Osteoblast (primary cell): ENCODE measurements at regions not wholly inside any gene's neighbourhood (a gene's known extent, or its start where the extent isn't known, plus 50 kb on each side); places are given as distances from the start of the nearest gene placed in this dataset.

ENCODE experiments used
- DNase-seq: peaks from one replicate; pipeline ENCODE4 v3.0.0; 2011; ENCODE audit warnings: low spot score, mixed read lengths; ENCODE audit not compliant: insufficient read length; ENCODE audit errors: missing footprints
- H2AFZ ChIP-seq: 2 replicates; pipeline ENCODE4 v1.6.0; 2011; ENCODE audit warnings: mild to moderate bottlenecking, low read length
- H3K27ac ChIP-seq: 2 replicates; pipeline ENCODE4 v1.5.1; 2011; ENCODE audit warnings: mild to moderate bottlenecking, low read depth, low read length, moderate library complexity
- H3K27me3 ChIP-seq: 2 replicates; pipeline ENCODE4 v1.6.0; 2012; ENCODE audit warnings: mild to moderate bottlenecking, control low read depth, inconsistent platforms, low read length, moderate library complexity; ENCODE audit not compliant: insufficient read depth
- H3K36me3 ChIP-seq: 2 replicates; pipeline ENCODE4 v1.5.1; 2011; ENCODE audit warnings: mild to moderate bottlenecking, low read length, control low read depth, moderate library complexity; ENCODE audit not compliant: insufficient read depth
- H3K4me1 ChIP-seq: 2 replicates; pipeline ENCODE4 v1.5.1; 2011; ENCODE audit warnings: mild to moderate bottlenecking, low read length, control low read depth, moderate library complexity; ENCODE audit not compliant: insufficient read depth
- H3K4me2 ChIP-seq: 2 replicates; pipeline ENCODE4 v1.6.0; 2011; ENCODE audit warnings: mild to moderate bottlenecking, low read length; ENCODE audit not compliant: insufficient read depth
- H3K4me3 ChIP-seq: fragments of 200-600 bp; sonication (generic); 3 replicates; pipeline ENCODE4 v1.5.1; 2012; ENCODE audit warnings: mild to moderate bottlenecking, low read length, inconsistent platforms; ENCODE audit not compliant: insufficient read depth
- H3K79me2 ChIP-seq: 2 replicates; pipeline ENCODE4 v1.6.0; 2012; ENCODE audit warnings: mild to moderate bottlenecking, low read length, control low read depth, inconsistent platforms; ENCODE audit not compliant: insufficient read depth
- H3K9me3 ChIP-seq: 2 replicates; pipeline ENCODE4 v1.5.1; 2011; ENCODE audit warnings: low read depth, low read length, control low read depth
- H4K20me1 ChIP-seq: 2 replicates; pipeline ENCODE4 v1.6.0; 2012; ENCODE audit warnings: mild to moderate bottlenecking, low read length, control low read depth; ENCODE audit not compliant: insufficient read depth
- TF ChIP-seq, protein P1 (sequence below): IDR thresholded peaks from 2 replicates; pipeline ENCODE4 v1.5.1; 2011; ENCODE audit warnings: mild to moderate bottlenecking, low read depth, low read length, moderate library complexity; ENCODE audit errors: extremely low read depth

GRCh38 chr2:144605231-144605840 is 85.4 kb upstream of the ZEB2 start:
- H3K36me3 ChIP-seq, result no peaks in the 10 kb centered on the region
- no peaks in the 10 kb centered on the region for H3K27me3 ChIP-seq
- no peak overlapping the region for H3K27ac ChIP-seq
- no peak overlapping the region for H3K4me2 ChIP-seq
- H4K20me1 ChIP-seq, result no peaks in the 10 kb centered on the region
- H3K9me3 ChIP-seq, result no peaks in the 10 kb centered on the region
- DNase-seq, result no peak
- H3K79me2 ChIP-seq, result no peaks in the 10 kb centered on the region
- peaks cover 3% of the 10 kb centered on the region for H3K4me1 ChIP-seq
- no peak overlapping the region for H2AFZ ChIP-seq
- TF ChIP-seq, protein P1, sequence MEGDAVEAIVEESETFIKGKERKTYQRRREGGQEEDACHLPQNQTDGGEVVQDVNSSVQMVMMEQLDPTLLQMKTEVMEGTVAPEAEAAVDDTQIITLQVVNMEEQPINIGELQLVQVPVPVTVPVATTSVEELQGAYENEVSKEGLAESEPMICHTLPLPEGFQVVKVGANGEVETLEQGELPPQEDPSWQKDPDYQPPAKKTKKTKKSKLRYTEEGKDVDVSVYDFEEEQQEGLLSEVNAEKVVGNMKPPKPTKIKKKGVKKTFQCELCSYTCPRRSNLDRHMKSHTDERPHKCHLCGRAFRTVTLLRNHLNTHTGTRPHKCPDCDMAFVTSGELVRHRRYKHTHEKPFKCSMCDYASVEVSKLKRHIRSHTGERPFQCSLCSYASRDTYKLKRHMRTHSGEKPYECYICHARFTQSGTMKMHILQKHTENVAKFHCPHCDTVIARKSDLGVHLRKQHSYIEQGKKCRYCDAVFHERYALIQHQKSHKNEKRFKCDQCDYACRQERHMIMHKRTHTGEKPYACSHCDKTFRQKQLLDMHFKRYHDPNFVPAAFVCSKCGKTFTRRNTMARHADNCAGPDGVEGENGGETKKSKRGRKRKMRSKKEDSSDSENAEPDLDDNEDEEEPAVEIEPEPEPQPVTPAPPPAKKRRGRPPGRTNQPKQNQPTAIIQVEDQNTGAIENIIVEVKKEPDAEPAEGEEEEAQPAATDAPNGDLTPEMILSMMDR, result no peak
- H3K4me3 ChIP-seq, result no peak overlapping the region

DNA sequence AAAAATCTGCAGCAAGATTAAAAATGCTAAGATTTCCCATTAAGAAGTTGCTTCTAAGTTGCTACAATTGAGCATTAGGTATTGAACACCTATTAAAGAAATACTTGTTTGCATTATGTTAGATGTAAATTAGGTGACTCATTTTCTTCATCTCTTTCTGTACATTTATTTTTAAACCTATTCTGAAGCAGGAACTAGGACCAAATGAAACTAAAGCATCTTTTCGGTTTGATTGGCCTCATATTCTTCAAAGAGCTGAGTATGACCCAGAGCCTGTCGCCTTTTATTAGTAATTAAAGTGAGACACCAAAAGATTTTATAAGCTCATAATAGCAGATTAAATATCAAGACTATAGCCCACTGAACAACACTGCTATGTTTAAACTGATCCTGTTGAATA is 83.4 kb upstream of the ZEB2 start:
- H3K36me3 ChIP-seq, result no peaks in the 10 kb centered on the region
- no peaks in the 10 kb centered on the region for H3K9me3 ChIP-seq
- no peaks in the 10 kb centered on the region for H3K79me2 ChIP-seq
- TF ChIP-seq, protein P1, result no peak
- no peak overlapping the region for H3K4me3 ChIP-seq
- H2AFZ ChIP-seq, result no peak overlapping the region
- no peak overlapping the region for H3K4me2 ChIP-seq
- H3K27me3 ChIP-seq, result no peaks in the 10 kb centered on the region
- DNase-seq, result no peak
- H4K20me1 ChIP-seq, result no peaks in the 10 kb centered on the region
- H3K4me1 ChIP-seq, result peaks cover 3% of the 10 kb centered on the region
- H3K27ac ChIP-seq, result no peak overlapping the region

- peaks cover 5% of the 10 kb centered on the region for H3K4me1 ChIP-seq
- no peaks in the 10 kb centered on the region for H3K79me2 ChIP-seq
- TF ChIP-seq, protein P1, result no peak
- no peaks in the 10 kb centered on the region for H3K9me3 ChIP-seq
- no peak overlapping the region for H3K27ac ChIP-seq
- H3K4me2 ChIP-seq, result no peak overlapping the region
- H3K4me3 ChIP-seq, result no peak overlapping the region
- H2AFZ ChIP-seq, result no peak overlapping the region
- no peak for DNase-seq
- H3K36me3 ChIP-seq, result no peaks in the 10 kb centered on the region
- no peaks in the 10 kb centered on the region for H4K20me1 ChIP-seq
- H3K27me3 ChIP-seq, result no peaks in the 10 kb centered on the region
Measured at GRCh38 chr2:144598906-144599305, 79.0 kb upstream of the ZEB2 start.

GRCh38 chr2:144597894-144598593 is 78.1 kb upstream of the ZEB2 start:
- H3K4me3 ChIP-seq, result no peak overlapping the region
- H3K4me1 ChIP-seq, result peaks cover 5% of the 10 kb centered on the region
- H3K27me3 ChIP-seq, result no peaks in the 10 kb centered on the region
- no peaks in the 10 kb centered on the region for H3K79me2 ChIP-seq
- no peaks in the 10 kb centered on the region for H3K36me3 ChIP-seq
- H2AFZ ChIP-seq, result no peak overlapping the region
- H3K9me3 ChIP-seq, result no peaks in the 10 kb centered on the region
- DNase-seq, result no peak
- TF ChIP-seq, protein P1, result no peak
- no peak overlapping the region for H3K4me2 ChIP-seq
- no peaks in the 10 kb centered on the region for H4K20me1 ChIP-seq
- no peak overlapping the region for H3K27ac ChIP-seq
